HG02678 (cell line): ENCODE measurements at regions not wholly inside any gene's neighbourhood (a gene's known extent, or its start where the extent isn't known, plus 50 kb on each side); places are given as distances from the start of the nearest gene placed in this dataset.

Source experiments
- ATAC-seq: cut with Tn5 transposase; IDR thresholded peaks from one replicate; pipeline ENCODE4 v1.9.1; 2021; ENCODE audit warnings: mild to moderate bottlenecking, moderate library complexity; ENCODE audit not compliant: unreplicated experiment

DNA sequence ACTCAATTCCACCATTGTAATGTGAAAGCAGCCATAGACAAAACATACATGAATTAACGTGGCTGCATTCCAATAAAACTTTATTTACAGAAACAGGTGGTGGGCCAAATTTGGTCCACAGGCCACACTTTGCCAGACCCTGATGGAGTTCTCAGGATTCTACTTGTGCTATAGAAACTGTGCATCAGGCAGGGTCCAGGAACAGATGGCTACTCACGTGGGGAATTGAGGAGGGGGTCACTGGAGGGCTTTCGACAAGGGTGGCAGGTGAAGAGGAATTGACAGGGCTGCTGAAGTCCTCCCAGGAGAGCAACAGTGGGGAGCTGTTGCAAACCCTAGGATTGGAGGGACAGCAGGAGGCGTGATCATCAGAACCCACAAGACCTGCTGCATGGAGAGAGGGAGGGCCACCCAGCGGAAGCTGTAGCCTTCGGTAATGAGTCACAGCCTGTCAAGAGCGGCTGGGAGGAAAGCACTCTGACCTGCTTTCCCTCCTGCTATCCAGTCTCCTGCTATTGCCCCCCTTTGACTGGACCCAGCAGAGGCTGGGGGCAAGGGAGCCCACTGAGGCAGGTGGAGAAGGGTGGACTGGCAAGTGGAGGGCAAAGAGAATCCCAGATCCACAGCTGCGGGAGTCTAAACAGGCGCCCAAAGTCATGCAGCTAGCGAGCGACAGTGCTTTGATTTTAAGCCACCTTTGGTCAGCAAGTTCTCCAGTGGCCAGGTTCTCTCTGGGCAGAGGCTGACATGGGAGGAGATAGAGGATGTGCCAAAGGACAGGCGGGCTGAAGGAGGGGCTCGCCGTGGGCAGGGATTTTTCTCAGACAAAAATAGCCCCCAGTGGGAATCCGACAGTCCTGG, 138.3 kb upstream of the SMIM23 start:
- ATAC-seq: no peak

DNA sequence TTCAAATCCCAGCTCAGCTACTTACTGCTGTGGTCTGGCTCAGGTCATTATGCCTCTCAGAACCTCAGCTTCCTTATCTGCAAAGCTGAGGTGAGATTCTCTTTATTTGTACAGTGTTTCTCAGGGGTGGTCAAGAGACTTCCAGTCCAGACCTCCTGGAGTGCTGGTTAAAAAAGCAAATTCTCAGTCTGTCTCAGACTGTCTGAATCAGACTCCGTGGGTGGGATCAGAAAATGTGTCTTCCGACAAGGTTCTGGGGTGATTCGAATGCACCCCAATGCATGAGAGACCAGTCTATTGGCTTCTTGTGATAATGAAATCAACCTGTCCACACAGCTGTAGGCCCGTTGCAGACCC, 137.7 kb upstream of the SMIM23 start:
- no peak for ATAC-seq

DNA sequence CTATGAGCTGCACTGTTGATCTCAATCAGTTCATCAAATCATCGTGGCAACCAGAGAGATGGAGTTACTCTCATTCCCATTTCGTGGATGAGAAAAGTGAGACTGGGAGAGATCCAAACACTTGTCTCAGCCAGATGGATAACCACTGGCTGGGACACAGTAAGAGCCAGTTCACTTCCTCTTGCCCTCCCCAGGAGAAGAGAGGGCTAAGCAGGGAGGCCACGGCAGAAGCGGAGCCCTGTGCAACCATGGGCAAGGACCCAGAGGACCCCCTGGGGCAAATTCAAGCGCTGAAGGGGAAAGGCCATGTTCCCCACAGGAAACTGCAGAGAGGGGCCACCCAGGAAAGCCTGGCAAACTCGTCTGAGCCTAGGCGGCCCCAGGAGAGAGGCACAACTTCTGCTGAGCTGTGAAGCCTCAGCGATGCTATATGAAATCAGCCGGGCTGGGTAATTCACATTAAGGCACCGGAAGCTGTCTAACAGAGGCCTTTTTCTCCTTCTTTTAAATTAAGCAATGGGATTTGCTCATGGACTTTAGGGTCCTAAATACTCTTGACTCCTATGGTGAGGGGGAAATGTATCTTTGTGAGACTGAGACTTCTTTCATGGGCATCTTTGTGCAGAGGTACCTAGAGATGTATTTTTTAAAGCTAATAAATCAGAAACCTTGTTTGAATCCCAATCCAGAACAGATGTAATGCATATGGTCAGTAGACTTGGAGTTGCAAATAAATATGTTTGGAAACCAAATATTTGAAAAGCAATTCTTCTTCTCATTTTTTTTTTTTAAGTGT, 137.1 kb upstream of the SMIM23 start:
- ATAC-seq: no peak

DNA sequence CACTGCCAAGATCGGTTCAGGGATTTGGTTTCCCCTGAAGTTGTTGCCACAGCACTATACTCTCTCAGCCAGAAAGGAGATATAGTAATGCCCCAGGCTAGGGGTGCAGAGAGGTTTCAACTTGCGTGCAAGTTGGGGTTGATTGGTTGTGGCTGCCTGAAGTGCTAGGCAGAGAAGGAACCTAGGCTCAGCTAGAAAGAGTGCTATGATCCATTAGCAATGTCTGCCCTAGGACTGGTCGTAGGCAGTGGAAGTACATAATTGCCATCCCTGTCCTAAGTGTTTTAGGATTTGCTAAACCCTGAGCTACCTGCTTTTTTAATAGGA, 136.6 kb upstream of the SMIM23 start:
- ATAC-seq: no peak

DNA sequence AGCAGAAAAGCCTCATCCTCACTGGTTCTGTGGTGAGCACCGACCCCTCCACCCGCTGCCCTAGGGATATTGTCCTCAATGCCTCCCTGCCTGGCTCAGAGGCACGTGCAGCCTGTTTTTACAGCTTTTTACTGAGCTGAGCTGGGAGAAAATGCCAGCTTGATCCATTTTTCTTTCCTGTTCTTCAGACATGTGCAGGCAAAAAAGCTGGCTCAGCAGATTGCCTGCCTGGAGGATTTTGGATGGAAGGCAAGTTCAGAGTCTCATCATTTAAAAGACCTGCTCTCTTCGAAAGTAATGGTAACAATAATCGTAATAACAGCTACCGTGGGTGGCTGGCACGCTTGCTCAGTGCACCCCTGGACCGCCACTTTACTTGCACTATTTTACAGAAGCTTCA, 135.0 kb upstream of the SMIM23 start:
- no peak for ATAC-seq

DNA sequence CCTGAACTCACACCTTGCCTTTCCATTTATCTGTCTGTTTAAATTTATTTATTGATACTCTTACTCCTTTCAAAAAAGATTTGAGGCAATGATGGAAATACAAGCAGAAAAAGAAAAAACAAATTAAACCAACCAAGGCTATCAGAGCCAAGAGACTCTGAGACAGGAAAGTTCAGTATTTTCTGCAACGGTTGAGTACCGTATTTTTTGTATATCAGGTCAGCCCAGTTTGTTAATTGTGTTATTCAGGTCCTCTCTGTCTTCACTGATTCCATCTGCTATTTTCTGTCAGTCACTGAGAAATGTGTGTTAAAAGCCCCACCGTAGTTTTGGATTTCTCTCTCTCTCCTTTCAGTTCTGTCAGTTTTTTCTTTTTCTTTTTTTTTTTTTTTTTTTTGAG, 134.5 kb upstream of the SMIM23 start:
- ATAC-seq: no peak

DNA sequence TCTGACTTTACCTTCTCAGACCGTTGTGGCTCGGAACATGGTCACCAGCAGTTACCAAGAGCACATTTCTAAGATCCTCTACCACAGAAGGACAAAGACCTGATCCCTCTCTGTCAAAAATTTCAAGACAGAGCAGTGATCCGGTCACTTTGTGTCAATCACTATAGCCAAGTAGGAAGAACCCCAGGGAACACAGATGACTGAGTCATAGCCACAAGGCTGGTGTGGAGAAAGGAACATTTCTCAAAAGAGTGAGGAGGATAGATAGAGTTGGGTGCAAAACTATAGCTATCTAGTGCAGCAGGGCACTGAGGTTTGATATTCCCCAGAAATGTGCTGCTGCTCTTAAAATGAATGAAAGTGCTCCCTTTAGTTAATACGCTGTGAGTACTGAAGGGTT, 130.7 kb upstream of the SMIM23 start:
- ATAC-seq: no peak

DNA sequence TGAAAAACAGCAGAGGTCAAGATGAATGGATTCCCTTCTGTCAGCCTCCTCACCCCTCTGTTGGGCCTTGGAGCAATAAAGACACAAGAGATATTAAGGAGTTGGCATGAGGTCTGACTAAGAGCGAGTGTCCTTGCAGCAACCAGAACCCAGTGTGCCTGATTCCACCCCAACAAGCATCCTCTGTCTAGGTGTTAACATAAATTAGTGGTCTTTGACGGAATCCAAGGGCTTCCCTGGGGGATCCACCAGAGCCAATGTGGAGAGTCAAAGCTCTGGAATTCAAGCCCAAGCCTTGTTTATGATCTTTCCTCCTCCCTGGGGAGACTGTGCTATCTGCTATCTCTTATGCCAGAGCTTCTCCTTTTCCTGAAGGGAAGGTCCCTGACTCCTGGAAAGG, 128.1 kb upstream of the SMIM23 start:
- no peak for ATAC-seq

DNA sequence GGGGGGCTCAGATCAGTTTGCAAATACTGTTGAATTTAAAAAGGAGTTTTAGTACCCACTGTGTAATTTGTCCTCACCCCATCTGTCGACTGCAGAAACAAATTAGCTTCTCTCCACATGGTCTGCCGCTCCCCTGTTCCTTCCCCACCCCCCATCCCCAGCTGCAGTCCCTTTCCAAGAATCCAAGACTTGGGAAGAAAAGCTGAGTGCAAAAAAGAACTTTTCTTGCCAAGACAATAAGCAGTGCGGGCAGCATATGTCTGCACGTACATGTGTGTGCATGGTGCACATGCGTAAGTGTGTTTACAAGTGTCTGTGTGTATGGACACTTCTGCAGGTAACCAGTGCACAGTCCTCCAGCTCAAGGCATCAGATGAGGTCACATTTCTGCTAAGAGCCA, 125.7 kb upstream of the SMIM23 start:
- no peak for ATAC-seq

DNA sequence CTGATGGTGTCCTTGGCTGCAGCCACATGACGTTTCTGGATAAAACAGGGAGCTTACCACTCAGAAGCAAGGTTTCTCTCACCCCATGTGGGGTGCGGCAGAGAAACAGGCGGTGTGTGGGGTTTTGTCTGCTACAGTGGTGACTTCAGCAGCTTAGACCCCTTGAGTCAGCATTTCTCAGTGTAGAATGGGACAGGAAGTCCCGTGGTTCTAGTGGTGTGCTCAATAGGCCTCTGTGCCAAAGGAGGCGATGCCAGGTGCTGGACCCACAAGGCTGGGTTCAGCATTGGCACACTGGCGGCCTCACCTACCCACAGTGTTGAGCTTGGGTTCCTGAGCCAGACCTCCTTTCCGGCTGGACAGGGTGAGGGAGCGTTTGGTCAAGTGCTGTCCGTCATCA, 125.2 kb upstream of the SMIM23 start:
- no peak for ATAC-seq

DNA sequence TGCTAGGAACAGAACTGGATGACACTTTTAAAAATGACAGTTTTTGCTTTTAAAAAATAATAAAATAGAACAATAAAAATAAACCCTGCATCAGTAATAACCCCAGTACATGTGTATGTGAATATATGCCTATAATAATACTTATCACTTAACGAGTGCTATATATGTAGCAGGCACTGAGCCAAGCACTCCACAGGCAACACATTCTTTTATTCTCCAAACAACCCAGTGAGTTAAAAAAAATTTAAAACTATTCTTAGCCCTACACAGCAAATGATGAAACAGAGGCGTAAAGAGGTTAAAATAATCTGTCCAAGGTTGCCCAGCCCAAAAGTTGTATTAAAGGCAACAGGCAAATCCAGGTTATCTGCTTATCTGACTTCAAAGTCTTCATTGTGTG, 124.5 kb upstream of the SMIM23 start:
- no peak for ATAC-seq

DNA sequence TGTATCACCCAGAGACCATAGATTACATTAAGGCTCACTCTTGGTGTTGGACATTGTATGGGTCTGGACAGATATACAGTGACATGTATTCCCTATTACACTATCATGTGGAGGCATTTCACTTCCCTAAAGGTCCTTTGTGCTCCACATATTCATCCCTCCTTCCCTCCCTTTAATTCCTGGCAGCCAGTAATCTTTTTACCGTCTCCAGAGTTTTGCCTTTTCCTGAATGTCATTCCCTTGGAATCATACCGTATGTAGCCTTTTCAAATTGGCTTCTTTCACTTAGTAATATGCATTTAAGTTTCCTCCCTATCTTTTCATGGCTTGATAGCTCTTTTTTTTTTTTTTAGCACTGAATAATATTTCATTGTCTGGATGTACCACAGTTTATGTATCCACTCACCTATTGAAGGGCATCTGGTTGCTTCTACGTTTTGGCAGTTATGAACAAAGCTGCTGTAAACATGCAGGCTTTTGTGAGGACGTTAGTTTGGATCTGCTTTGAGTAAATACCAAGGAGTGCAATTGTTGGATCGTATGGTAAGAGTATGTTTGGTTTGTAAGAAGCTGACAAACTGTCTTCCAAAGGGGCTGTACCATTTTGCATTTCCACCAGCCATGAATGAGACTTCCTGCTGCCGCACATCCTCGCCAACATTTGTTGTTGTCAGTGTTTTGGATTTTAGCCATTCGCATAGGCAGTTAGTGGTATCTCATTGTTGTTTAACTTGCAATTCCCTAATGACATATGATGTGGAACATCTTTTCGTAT, 122.1 kb upstream of the SMIM23 start:
- no peak for ATAC-seq

DNA sequence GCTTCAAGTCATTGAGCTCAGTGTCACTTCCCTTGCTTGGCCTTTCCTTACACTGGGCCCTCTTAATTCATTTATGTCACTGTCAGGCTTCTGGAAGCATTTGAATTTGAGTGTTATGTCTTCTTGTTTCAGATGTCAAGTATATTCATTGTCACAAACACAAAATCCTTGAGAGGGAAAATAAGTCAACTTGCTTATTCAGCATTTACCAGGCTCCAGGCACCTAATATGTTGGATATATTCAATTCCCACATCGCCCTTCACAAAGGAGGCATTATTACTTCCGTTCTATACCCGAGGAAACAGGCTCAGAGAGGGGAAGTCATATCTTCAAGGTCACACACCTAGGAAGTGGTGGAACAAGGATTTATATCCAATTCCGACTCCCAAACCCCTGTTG, 121.1 kb upstream of the SMIM23 start:
- ATAC-seq: no peak

DNA sequence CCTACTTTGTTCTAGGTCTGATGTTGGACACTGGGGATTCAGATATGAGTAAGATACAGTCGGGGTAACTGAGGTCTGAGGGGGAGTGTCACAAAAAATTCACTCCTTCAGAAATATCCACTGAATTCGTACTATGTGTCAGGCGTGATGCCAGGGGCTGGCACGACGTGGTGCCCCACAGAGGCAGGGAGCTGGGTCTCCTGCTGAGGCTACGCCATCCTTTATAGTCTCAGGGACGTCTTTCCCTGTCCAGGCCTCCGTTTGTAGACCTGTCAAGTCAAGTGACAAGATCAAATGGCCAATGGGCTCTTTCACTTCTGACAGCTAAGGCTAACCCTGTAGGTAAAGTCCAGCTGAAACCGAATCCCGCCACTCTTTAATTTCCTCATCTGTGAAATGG, 118.8 kb upstream of the SMIM23 start:
- no peak for ATAC-seq

DNA sequence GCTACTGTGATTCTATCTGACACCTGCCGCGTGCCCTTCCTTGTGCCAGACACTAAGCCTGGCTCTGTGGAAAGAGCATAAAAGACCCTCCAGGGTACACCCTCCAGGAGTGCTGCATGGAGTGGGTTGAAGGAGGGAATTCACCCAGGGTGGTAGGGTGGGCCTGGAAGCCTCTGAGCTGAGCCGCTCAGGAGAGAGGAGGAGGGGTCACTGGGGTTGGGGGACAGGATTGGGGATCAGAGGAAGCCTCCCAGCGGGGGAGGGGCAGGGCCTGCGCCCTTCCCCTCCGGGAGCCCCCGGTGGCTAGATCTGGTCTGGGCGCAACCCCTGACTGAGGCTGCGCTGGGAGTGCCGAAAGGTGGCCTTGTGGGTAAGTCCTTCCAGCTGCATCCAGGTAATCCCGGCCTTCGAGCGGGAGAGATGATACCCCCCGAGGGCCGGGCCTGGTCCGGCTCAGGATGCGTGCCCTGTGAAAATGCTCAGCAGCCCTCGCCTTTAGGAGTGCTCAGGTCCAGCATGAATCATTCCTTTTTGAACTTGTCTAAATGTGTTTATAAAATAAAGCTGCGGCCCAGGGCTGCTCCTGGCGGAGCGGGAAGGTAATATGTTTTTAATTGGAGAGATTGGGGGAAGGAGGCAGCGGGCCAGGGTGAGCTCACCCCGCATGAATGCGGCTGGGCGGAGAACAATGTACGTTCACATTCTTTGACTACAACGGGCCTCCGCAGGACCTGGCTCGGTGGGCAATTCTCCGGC, 118.1 kb upstream of the SMIM23 start:
- no peak for ATAC-seq

DNA sequence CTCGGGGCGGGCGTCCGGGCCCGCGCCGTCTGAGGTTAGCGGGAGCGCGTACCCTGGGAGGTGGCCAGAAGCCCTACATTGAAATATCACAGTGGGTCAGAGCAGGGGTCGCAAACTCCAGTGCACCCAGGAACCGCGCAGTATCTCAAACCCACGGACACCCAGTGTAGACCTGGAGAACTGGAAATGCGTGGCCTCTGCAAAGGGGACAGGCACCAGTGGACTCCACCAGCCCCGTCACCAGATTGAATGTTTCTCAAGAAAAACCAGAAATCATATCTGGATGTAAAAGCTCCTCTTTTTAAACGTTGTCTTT, 117.6 kb upstream of the SMIM23 start:
- ATAC-seq: no peak

DNA sequence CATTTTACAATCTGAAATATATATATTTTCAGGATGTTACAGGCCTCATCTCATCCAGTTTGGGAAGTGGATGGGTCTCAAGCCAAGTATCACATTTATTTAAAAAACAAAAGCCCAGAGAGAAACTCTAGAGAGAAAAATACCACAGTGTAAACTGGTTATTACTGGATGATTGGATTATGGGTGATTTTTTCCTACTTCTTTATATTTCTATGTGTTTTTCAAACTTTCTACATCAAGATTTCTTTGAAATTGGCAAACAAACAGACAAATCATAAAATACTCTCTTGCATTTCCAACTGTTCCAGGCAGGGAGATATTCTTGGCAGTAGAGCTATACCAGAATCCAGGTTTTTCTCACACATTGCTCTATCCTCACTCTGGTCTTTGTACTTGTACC, 116.0 kb upstream of the SMIM23 start:
- ATAC-seq: no peak

DNA sequence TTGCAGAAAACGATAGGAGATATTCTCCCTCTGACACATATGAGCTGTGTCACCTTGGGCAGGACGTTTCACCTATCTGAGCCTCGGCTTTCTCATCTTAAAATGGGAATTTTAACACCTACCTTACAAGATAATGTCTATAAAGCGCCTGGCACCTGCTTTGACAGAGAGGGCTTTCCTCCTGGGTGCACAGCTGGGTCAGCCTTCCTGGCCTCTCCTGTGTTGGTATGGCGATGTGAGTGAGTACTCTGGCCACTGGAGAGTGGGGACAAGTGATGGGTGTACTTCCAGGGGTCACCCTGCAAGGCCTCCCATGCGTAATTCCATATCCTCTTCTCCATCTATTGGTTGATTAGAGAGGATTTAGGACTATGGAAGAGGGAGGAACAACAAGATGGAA, 113.1 kb upstream of the SMIM23 start:
- ATAC-seq: no peak

DNA sequence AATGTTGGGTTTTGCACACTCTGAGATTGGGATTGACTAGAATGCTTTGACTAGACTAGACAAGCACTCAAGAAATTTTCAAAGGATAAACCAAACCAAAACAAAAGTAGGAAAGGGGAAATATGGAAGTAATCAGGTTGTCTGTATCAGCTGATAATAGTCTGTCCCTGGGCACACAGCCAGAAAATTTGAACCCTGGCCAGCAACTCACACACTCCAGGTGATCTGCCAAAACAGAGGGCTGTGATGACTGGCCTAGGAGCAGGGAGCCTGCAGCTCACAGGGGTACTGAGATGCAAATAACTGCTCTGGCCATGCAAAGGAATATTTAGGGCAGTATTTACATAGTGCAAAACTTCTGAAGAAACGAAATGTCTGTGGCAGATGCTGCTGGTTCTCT, 112.3 kb upstream of the SMIM23 start:
- ATAC-seq: no peak

DNA sequence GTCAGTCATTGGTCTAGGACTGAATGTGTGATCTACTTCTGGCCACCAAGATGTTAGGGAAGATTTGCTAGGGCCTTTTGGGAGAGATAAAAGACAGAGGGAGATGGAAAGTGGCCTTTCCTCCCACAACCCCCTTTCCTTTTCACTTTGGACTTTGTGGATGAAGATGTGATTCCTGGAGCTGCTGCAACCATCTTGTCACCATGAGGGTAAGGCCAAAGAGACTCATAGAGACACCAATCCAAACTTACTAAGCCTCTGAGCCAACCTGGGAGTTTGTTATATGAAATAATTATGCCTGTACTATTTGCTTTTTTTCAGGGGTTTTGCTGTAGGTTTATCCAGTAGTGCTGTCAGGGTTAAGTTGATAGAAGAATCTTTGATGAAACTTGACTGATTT, 111.8 kb upstream of the SMIM23 start:
- no peak for ATAC-seq

DNA sequence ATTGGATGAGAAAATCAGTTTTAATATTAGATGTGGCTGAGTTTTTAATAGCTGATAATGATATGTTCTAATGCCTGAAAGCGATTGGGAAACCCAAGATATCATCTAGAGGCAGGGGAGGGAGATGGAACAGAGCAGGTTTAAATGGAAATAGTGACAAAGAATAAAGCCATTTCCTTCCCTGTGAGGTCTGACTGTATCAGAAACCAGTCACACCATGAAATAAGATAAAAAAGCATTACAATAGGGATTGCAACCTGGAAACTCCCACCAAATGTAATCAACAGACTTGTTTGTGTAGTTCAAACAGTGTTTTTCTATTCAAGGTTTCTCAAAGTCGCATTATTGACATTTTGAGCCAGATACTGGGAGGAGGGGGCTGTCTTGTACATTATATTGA, 110.1 kb upstream of the SMIM23 start:
- no peak for ATAC-seq
